ENCODE measurements at regions not wholly inside any gene's neighbourhood (a gene's known extent, or its start where the extent isn't known, plus 50 kb on each side); places are given as distances from the start of the nearest gene placed in this dataset.

DNA sequence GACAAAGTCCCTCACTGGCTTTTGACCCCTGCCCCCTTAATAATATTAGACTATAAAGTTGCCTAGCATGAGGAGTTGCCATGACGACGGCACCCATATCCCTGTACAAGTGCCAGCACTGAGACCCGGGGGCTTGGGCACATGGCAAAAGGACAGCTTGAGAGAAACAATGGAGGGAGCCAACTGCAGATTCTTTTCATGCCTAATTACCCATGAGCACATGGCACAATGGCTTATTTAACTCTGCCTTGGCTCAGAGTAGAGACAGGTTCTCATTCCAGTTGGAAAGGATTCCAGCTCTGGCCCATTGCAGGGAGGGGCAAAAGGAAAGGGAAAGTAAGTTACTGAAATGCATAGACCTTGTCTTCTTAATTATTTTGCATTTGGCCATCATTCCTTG, 261.2 kb upstream of the UBASH3B start:
- DNase-seq, result no peak

DNA sequence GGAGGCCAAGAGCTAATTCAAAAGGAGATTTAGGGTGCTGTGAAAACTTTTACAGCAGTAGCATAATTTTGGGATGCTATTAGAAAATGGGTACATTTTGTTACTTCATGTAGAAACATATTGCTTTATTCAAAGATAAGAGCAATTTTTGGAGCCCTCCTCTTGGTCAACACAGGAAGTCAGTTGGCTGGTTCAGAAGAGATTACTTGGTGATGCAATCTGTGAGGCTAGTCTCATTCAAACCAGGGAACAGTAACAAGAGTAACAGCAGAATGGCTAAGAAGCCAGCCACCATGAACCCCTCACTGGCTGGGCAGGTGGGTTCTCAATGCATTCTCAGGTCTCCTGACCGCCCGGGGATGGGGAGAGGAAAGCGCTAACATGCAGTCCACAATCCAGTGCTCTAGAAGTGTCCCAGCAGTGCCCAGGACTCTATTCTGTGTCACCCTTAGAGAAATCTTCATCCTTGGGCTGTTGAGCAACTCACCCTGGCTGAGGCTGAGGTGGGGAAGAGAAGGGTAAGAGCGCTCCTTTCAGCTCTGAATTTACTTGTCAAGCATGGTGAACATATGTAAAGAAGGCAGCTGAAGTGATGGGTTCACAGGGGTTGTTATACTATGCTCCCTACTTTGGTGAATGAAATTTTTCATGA, 262.2 kb upstream of the UBASH3B start:
- DNase-seq, result no peak

DNA sequence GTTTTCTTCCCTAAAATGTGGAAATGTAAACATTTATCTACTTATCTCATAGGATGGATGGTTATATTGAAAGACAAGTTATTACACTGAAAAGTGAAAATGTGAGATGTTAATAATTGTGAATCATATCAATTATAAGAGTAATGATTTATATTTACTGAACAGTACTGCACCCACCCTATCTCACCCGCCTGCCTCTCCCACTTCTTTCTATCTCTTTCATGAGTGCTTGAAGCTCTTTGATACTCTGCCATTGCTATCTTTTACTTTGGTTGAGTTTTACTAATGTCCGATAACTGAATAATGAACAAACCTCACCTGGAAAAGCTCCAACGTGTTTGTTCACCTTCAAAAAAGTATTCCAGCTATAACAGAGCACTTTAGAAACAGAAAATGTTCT, 263.0 kb upstream of the UBASH3B start:
- no peak for DNase-seq

DNA sequence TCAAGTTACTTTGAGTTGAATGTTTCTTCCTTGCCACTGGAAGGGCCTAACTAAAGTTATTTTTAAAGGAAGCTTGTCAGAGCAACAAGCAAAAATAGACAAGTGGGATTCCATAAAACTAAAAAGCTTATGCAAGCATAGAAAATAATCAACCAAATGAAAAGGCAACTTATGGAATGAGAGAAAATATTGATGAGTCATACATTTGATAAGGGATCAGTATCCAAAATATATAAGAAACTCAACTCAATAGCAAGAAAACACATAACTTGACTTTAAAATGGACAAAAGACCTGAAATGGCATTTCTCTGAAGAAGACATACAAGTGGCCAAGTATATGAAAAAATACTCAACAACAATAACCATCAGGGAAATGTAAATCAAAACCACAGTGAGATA, 264.5 kb upstream of the UBASH3B start:
- DNase-seq, result no peak

DNA sequence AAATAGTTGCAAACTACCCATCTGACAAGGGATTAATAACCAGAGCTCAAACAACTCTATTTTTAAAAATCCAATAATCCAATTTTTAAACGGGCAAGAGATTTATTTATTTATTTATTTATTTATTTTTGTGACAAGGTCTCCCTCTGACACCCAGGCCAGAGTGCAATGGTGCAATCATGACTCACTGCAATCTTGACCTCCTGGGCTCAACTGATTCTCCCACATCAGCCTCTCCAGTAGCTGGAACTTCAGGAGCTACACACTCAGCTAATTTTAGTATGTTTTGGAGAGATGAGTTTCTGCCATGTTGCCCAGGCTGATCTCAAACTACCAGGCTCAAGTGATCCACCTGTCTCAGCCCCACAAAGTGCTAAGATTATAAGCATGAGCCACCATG, 267.2 kb upstream of the BLID start:
- DNase-seq, result no peak

DNA sequence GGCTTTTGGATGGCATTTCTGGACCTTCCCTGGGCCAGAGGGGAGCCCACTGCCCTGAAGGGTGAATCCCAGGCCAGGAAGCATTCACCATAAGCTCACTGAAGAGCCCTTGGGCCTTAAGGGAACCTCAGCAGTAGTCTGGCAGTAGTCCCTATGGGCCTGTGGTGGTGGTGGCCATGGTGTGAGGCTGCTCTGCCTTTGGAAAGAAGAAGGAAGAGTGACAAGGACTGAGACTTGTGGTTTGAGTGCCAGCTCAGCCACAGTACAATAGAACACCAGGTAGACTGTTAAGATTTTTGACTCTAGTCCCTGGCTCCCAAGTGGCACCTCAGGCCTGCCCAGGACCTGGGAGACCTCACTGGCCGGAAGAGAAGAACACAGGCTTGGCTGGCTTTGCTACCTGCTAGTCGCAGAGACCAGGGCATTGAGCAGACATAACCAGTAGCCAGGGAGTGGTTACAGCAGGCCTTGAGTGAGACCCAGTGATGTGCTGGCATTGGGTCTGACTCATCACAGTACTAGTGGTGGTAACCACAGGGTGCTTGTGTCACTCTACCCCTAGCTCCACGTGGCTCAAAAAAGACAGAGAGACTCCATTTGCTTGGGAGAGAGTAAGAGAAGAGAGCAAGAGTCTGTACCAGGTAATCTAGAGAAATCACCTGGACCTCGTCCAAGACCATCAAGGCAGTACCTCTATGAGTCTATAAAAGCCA, 259.8 kb upstream of the BLID start:
- no peak for DNase-seq

DNA sequence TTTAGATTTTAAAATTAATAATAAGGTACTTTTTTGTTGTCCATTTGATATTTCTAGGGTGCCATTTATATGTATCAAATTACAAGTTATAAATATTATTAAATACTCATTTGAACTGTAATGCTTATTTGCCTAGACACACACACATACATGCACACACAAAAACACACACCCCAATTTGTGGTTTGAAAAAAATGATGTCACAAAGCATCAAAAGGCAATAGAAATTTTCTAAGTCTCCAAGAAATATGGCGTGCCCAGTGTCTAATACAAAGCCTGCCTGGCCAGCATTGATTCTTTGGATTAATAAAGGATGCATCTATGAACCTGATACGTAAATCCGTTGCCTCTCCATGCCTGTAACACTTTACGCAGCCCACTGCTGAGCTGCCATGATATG, 252.8 kb upstream of the BLID start:
- DNase-seq, result no peak

DNA sequence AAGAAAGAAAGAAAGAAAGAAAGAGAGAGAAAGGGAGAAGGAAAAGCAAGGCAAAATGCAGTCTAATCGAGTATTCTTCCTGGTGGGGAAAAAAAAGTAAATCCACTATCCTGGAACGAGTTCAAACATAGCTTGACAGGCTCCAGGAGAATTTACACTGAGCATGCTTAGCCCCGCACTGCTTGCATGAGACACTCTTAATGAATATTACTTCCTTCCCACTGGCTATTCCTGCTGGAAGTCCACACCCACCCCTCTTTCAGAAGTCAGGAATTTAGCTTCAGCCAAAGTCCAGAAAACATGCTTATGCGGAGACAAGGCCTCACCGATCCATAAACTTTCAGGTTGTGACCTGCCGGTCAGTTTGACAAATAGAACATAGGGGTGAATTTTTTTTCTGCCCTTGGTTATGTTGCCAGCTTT, 251.8 kb upstream of the BLID start:
- no peak for DNase-seq

DNA sequence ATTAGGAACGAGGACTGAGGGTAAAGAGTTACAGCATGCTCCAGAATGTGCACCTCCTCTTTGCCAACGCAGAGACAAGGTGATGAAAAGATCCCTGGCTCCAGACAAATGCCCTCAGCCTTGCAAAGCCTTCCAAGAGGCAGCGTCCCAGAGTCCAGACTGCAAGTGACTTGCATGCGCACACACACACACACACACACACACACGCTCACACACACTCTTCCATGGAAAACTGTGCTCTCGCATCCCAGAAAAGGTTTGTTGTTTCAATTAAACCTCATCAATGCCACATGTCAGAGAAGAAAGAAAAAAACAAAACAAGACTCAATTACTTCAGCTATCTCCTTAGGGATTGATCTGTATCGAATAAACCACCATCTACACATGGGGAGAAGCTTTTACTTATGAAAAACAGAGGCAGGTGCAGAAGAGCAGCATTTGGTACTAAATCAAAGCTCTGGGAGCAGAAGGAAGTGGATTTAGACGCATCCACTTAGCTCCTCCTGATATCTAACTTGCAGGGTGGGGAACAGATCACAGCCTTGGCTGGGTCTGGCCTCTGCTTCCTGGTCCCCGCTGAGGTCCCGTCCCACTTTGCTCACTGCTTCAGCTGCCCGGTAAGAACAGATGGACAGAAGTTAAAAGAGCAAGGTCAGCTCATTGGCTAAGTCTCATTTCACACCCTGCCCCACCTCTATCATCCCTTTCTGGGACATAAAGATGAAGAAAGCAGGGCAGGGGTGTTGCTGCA, 249.8 kb upstream of the BLID start:
- no peak for DNase-seq

DNA sequence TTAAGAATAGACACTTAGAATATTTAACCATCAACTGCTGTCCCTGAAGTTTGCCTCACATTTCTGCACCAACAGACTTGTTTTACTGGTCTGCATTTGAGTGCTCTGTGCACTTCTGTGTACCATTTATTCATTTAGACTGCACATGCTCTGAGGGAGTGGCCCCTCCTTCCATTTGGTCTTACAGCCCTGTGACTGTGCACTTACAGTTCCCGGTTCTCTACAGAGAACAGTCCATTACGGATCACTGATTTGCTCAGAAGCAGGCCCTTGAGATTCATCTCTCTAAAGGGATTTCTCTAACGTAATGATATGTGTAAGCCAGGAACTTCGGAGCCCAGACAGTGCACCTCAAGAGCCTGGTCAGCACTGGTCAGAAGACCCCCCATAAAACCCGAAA, 247.3 kb upstream of the BLID start:
- DNase-seq, result no peak

DNA sequence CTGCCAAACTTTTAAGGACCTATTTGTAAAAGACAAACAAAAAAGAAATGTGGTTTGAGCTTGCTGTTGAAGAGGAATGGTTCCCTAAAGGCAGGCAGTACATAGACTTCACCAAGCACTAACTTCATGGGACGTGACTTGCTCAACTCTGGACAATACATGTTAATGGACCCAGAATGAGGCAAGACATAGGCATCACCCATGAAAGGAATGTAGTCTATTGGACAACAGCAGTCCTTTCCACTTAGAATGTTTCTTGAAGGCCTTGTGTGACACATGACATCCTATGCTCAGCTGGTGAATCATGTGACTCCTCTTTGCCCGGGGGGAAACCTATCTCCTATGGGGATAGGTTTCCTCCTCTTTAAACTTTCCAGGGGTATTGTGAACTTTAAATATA, 246.4 kb upstream of the BLID start:
- no peak for DNase-seq

DNA sequence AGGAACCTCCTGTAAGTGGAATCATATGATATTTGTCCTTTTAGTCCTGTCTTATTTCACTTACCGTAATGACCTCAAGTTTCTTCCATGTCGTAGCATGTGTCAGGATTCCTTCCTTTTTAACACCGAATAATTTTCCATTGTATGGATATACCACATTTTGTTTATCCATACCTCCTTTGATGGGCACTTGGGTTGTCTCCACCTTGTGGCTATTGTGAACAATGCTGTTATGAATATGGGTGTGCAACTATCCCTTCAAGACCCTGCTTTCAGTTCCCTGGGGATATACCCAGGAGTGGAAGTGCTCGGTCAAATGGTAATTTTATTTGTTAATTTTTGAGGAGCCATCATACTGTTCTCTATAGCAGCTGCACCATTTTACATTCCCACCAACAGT, 244.9 kb upstream of the BLID start:
- no peak for DNase-seq

DNA sequence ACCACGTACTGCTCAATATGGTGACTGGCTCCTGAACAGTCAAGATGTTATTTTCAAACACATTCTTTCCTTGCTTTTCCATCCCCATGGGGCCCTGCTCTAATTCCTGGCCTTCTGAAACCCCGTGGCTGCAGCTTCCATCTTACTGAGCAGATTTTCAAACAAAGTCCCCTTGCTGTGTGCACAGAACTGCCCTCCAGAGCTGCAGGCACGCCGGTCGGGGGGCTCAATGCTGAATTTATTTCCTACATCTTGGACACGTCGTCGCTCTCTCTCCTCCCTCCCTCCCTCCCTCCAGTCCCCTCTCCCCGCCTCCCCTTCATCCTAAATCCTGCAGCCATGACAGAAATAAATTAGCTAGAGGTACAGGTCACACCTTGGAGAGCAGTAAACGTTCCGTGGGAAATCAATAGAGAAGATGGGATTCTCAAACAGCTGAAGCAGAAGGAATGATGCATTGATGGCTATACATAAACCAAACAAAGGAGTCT, 243.1 kb upstream of the BLID start:
- no peak for DNase-seq

DNA sequence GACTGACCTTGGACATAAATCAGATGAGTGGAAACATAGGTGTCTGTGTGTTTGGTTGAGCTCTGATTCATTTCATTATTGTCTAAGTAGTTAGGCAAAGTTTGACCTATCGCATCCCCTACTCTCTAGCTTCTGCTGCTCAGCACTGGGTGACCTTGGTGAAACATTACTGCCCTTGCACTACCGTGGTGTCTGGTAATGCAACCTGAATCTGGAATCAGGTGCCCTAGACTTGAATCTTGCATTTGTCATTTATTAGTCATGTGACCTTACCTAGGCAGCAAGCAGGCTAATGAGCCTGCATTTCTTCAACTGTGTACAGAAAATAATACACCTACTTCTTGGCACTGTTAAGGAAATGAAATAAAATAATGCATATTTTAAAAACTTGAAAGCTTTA, 242.3 kb upstream of the BLID start:
- DNase-seq, result no peak

DNA sequence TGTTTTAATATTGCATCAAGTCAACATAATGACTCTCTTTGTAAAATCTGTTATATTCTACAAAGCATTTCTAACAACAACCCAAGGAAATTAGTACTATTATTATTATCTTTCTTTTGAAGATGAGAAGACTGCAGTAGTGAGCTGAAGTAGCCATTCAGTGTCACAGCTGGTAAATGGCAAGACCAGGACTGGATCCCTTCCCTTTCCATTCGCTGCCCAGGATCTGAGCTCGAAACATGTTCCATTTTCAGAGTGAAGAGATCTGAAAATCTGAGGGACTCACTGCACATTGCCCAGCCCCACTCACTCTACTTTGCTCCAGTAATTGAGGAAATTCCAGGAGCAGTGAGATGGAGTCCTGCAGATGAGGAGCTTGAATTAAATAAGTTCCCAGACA, 240.0 kb upstream of the BLID start:
- DNase-seq, result no peak

DNA sequence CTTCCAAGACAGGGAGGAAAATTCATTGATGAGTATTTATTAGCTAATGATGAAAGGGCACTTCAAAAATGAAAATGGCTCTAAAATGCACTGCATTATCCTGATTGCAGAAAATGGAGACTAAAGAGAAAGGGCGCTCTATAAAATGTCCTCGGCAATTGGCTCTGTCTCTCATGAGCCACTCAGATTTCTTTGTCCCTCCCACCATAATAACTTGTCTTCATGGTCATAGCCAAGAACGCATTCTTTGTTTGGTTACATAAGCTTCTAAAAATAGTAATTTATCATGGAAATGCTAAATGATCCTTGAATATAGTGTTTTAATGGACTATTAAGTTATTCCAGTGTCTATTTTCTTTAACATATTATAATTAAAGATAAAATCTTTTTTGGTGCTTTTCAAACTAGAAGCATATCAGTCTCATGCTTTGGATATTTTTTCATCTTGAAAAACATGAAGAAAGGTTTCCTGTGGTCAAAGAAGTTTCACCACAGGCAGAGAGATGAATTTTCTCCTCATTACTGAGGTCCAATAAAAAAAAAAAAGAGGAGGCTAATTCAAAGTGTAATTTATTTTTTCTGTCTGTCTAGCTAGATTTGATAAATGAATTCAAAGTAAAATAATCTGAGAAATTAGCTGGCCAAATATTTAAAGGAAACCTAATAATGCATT, 238.1 kb upstream of the BLID start:
- no peak for DNase-seq

DNA sequence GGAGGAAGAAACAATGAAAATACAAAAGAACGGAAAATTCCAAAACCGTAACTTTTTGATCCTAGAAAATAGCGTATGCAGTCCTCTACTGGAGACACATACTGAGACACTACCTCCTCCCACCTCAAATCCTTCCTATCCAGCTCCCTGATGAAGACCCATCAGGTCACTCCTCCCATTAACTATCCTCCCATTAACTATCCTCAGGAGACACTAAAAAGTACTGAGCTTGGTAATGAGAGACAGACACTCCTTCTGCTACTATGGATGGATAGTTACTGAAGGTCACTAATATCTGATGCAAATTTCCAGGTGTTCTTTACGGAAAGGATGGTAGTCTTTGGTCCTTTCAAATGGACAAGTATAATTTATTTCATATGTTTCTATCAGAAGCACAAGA, 237.5 kb upstream of the BLID start:
- no peak for DNase-seq

DNA sequence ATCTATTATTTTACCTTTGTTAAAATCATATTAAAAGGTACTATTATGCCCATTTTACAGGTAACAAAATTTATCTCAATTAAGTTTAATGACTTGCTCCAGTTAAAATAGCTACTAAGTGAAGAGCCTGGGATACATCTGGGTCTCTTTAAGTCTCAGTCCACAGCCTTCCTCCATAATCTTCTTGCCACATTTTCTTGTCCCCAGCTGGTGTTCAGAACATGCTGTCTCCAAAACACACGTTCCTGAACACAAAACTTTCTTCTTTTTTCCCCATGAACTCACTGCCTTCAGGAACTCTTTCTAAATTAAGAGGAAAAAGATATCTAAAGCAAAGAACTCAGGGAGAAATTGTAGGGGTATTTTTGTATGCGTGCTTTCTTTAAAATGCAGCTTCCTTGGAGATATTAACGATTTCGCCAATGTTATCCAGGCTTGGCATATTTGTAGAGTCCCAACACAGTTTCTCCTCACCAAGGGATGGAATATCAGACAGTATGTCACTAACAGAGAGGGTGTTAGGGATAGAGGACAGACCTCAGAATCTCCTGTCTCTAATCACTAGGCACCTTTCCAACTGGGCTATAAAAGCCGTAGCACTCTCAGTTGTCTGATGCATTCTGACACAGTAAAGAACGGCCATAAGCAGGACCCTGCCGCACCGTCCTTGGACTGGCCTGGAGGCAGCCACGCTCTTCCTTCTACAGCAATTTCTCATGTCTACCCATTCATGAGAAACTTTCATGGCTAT, 232.8 kb upstream of the BLID start:
- no peak for DNase-seq

DNA sequence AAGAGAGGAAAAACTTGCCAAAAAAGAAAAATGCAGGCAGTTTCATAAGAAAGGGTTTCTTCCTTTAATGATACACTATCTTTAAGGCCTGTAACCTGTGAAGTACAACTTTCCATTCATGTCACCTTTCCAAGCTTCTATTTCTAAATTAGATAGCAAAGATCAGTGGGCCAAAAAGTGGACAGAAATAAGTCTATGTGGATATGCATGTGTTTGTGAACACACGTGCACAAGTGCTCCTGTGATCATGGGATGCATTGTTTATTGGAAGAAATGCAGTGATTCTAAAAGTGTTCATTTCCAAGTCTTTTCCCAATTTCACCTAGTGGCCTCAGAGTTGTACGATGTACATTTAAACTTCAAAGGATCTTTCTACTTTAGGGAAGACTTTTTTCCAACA, 230.0 kb upstream of the BLID start:
- no peak for DNase-seq

DNA sequence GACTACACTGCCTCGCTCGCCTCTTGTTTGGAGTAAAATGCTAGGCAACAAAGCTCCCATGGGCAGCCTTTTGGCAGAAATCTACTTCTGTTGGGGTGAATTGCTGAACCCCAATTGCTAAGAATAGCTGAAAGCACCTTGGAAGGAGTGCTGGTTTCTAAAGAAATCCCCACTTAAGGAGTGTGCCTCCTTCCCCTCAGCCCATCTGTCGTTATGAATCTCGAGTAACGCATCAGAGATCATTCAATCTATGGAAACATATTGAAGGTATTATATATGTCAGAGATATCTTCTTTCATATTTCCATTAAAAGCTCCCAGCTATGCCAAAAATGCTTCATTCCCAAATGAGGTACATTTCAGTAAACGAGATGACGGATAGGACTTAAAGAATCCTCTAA, 229.6 kb upstream of the BLID start:
- DNase-seq, result no peak

DNA sequence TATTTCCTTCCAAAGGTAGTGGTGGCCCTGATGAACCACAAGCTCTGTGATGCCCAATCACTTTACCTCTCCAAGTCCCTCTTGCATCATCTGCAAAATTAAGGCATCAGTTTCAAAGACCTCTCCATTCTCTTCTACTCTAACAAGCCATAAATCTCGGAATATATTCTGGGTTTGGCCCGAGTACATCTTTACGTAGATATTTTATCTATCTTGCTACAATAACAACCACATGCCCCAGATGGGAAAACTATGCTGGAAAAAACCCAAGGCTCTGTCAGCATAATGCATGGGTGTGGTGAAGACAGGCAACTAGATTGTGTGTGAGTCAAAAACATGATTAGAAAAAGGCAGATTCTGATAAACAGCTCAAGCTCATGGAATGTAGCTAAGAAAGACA, 228.2 kb upstream of the BLID start:
- DNase-seq, result no peak

DNA sequence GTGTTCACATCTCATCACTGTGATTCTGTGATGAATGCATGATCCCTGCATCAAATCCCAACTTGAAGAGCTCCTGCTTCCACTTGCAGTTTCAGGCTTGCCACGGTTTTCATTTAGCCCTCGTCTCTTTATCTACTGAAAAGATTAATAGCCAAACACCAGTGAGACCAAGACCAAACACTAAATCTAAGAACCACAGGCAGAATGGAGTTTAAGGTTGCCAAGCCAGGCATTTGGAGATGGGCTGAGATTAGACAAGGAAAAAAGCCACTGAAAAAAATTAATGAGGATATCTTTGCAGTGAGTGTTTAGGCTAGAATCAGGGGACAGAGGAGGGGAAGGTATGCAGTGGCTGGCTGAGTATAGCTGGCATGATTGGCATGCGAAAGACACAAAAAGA, 227.2 kb upstream of the BLID start:
- DNase-seq, result no peak
